A673 (cell line): ENCODE measurements at regions not wholly inside any gene's neighbourhood (a gene's known extent, or its start where the extent isn't known, plus 50 kb on each side); places are given as distances from the start of the nearest gene placed in this dataset.

ENCODE experiments used
- BruUV-seq: library from RNA; stranded (reverse); fragments of 400-500 nt; replicated peaks from 2 replicates; lab custom pipeline; 2021; lab: Mats Ljungman, UMichigan
- CTCF ChIA-PET: fragments of 300-600 bp; sonication (Branson Sonifier 250); formaldehyde crosslinking; loops from one replicate; lab custom pipeline; 2022; ENCODE audit warnings: antibody characterized with exemption; lab: Charles Lee
- POLR2A ChIA-PET: fragments of 300-600 bp; sonication (Branson Sonifier 250); formaldehyde crosslinking; loops from one replicate; lab custom pipeline; 2022; ENCODE audit warnings: antibody characterized with exemption; ENCODE audit not compliant: low non-redundant PET; lab: Charles Lee
- DNase-seq: peaks from one replicate; pipeline ENCODE4 v3.0.0-alpha.2; 2015; ENCODE audit warnings: low spot score
- H3K27ac ChIP-seq: fragments of 200-600 bp; sonication (generic); 2 replicates; pipeline ENCODE4 v1.5.1; 2016; ENCODE audit warnings: mixed run types, low read depth, mild to moderate bottlenecking, mixed read lengths, antibody characterized with exemption, low read length; ENCODE audit not compliant: poor library complexity, severe bottlenecking
- H3K27me3 ChIP-seq: fragments of 200-600 bp; sonication (generic); replicated peaks from 2 replicates; pipeline ENCODE4 v1.6.1; 2017; ENCODE audit warnings: mixed run types, low read depth, mild to moderate bottlenecking, mixed read lengths, antibody characterized with exemption, low read length; ENCODE audit not compliant: insufficient read depth, poor library complexity
- H3K36me3 ChIP-seq: fragments of 200-600 bp; sonication (generic); 2 replicates; pipeline ENCODE4 v1.6.1; 2016; ENCODE audit warnings: mixed run types, mild to moderate bottlenecking, mixed read lengths, antibody characterized with exemption, low read length; ENCODE audit not compliant: insufficient read depth, poor library complexity, severe bottlenecking
- H3K4me1 ChIP-seq: fragments of 200-600 bp; sonication (generic); 2 replicates; pipeline ENCODE4 v1.6.1; 2017; ENCODE audit warnings: mixed run types, mild to moderate bottlenecking, mixed read lengths, antibody characterized with exemption, low read length; ENCODE audit not compliant: insufficient read depth, poor library complexity, severe bottlenecking
- H3K4me3 ChIP-seq: fragments of 200-600 bp; sonication (generic); 2 replicates; pipeline ENCODE4 v1.5.1; 2016; ENCODE audit warnings: low read depth, mixed run types, mild to moderate bottlenecking, mixed read lengths, low read length; ENCODE audit not compliant: poor library complexity, severe bottlenecking
- H3K9me3 ChIP-seq: fragments of 200-600 bp; sonication (generic); 2 replicates; pipeline ENCODE4 v1.6.1; 2016; ENCODE audit warnings: mixed run types, low read depth, mild to moderate bottlenecking, mixed read lengths, antibody characterized with exemption, low read length; ENCODE audit not compliant: poor library complexity, severe bottlenecking
- EZH2 ChIP-seq: fragments of 200-600 bp; sonication (generic); IDR thresholded peaks from 2 replicates; pipeline ENCODE4 v1.6.1; 2017; ENCODE audit warnings: borderline replicate concordance, low read depth, mild to moderate bottlenecking, mixed read lengths, antibody characterized with exemption, low read length; ENCODE audit not compliant: poor library complexity, severe bottlenecking
- intact Hi-C: fragments of 100-400 bp; cut with micrococcal nuclease; formaldehyde crosslinking; loops from one replicate; pipeline ENCODE4 v1.10.0; 2022; ENCODE audit not compliant: unreplicated experiment
- TF ChIP-seq, protein P1 (sequence below): fragments of 300-800, 200-600 bp; sonication (generic); conservative IDR thresholded peaks from 2 replicates; pipeline ENCODE4 v1.5.1; 2017; ENCODE audit warnings: low read depth, mild to moderate bottlenecking, antibody characterized with exemption, low read length, moderate library complexity, mixed read lengths

- DNase-seq: no peak
Observed at GRCh38 chr17:56733833-56734232, 99.9 kb downstream of the C17orf67 start.

GRCh38 chr17:56735842-56736241 is 97.9 kb downstream of the C17orf67 start:
- Histone ChIP-seq H3K4me1 (no peaks in the 10 kb centered on the region), H3K9me3 (no peaks in the 10 kb centered on the region), H3K36me3 (no peaks in the 10 kb centered on the region), H3K4me3 (no peak overlapping the region), H3K27me3 (no peaks in the 10 kb centered on the region), H3K27ac (no peak overlapping the region)
- intact Hi-C loops: no loop called here
- DNase-seq: no peak
- ChIA-PET POLR2A (no interaction called here), CTCF (no interaction called here)
- TF ChIP-seq, protein P1, sequence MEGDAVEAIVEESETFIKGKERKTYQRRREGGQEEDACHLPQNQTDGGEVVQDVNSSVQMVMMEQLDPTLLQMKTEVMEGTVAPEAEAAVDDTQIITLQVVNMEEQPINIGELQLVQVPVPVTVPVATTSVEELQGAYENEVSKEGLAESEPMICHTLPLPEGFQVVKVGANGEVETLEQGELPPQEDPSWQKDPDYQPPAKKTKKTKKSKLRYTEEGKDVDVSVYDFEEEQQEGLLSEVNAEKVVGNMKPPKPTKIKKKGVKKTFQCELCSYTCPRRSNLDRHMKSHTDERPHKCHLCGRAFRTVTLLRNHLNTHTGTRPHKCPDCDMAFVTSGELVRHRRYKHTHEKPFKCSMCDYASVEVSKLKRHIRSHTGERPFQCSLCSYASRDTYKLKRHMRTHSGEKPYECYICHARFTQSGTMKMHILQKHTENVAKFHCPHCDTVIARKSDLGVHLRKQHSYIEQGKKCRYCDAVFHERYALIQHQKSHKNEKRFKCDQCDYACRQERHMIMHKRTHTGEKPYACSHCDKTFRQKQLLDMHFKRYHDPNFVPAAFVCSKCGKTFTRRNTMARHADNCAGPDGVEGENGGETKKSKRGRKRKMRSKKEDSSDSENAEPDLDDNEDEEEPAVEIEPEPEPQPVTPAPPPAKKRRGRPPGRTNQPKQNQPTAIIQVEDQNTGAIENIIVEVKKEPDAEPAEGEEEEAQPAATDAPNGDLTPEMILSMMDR: no peak
- no peak for TF ChIP-seq EZH2
- BruUV-seq: no TSS peak

More at GRCh38 chr17:56733833-56734232, 99.9 kb downstream of the C17orf67 start:
- POLR2A ChIA-PET: no interaction called here
- CTCF ChIA-PET: no interaction called here
- no peak for TF ChIP-seq EZH2
- Histone ChIP-seq H3K4me1 (no peaks in the 10 kb centered on the region), H3K4me3 (no peak overlapping the region), H3K27ac (no peak overlapping the region), H3K9me3 (no peaks in the 10 kb centered on the region), H3K36me3 (no peaks in the 10 kb centered on the region), H3K27me3 (no peaks in the 10 kb centered on the region)
- intact Hi-C loops: no loop called here
- no TSS peak for BruUV-seq

DNA sequence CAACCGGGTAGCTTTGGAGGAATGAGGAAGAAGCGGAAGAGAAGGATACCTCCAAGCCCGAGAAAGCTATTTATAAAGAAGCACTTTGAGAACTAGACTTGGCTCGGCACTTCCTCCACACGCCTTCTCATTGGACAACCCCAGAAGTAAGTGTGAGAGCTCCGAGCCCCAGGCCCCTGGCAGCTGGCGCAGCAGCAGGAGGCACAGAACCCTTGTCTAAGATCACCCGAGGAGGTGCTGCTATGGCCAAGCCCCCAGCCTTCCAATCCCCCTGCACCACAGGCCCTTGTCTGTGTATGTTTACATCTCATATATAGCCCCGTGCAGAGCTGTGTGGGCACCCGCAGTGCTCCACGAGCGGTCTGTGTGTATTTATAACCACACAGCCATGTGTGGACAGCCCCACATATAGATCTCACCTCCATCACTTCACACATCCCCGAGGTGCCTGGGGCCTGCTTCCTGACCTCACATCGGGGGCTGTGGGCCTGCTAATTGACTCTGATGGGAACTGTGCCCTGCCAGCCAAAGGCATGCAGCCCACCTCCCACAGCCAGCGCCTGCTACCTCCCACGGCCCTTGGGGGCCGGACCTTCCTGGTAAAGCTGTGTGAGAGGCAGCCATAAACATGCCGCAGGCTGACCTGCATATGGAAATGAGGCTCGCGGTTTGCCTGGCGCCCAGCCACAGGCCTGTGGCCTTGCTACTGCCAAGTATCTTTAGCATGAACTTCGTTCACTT is 96.1 kb downstream of the C17orf67 start:
- no TSS peak for BruUV-seq
- POLR2A ChIA-PET: no interaction called here
- H3K4me1 ChIP-seq: no peaks in the 10 kb centered on the region
- no peaks in the 10 kb centered on the region for H3K36me3 ChIP-seq
- intact Hi-C loops: no loop called here
- no peak for DNase-seq
- CTCF ChIA-PET: no interaction called here
- H3K27me3 ChIP-seq: no peaks in the 10 kb centered on the region
- TF ChIP-seq EZH2: no peak
- TF ChIP-seq, protein P1: no peak
- H3K4me3 ChIP-seq: no peak overlapping the region
- H3K9me3 ChIP-seq: no peaks in the 10 kb centered on the region
- H3K27ac ChIP-seq: no peak overlapping the region

- Histone ChIP-seq H3K4me1 (no peaks in the 10 kb centered on the region), H3K27ac (no peak overlapping the region), H3K4me3 (no peak overlapping the region), H3K36me3 (no peaks in the 10 kb centered on the region), H3K27me3 (no peaks in the 10 kb centered on the region), H3K9me3 (no peaks in the 10 kb centered on the region)
- no peak for DNase-seq
- ChIA-PET CTCF (no interaction called here), POLR2A (no interaction called here)
- TF ChIP-seq EZH2: no peak
- TF ChIP-seq, protein P1: no peak
- intact Hi-C loops: no loop called here
- no TSS peak for BruUV-seq
Observed at GRCh38 chr17:56739376-56739775, 94.3 kb downstream of the C17orf67 start.
